Hippocampal formation (tissue), 2 donors: ENCODE measurements at regions not wholly inside any gene's neighbourhood (a gene's known extent, or its start where the extent isn't known, plus 50 kb on each side); places are given as distances from the start of the nearest gene placed in this dataset.
"Not testable (repeated sequence)": the region's sequence is repeated elsewhere in the genome, so short reads cannot be mapped to it uniquely, and the experiment has no call there.

Source experiments
- DNase-seq, 2 donors: peaks; one replicate each; lab custom pipeline; 2025; lab: John Stamatoyannopoulos, UW

DNA sequence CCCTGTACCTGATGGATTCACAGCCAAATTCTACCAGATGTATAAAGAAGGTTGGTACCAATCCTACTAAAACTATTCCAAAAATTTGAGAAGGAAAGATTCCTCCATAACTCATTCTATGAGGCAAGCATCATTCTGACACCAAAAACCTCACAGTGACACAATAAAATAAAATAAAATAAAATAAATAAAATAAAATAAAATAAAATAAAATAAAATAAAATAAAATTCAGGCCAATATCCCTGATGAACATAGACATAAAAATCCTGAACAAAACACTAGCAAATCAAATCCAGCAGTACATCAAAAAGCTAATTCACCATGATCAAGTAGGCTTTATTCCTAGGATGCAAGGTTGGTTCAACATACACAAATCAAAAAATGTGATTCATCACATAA lies 108.1 kb downstream of the PROX1 start:
- not testable (repeated sequence) for DNase-seq

DNA sequence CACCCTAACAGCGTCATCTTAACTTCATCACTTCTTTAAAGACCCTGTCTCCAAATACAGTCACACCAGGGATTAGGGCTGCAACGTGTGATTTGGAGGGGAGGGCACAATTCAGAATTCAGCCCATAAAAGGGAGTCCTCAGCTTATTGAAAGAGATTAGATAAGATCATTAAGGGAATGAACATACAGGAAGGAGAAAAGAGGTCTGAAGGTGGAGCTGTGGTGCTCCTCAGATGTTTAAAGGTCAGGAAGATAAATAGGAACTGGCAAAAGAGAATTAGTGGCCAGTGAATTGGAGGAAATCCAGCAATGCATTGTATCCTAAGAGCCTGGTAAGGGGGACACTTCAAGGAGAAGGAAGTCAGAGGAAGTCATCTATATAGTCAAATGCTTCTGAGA lies 113.5 kb downstream of the PROX1 start:
- DNase-seq, result no peak

DNA sequence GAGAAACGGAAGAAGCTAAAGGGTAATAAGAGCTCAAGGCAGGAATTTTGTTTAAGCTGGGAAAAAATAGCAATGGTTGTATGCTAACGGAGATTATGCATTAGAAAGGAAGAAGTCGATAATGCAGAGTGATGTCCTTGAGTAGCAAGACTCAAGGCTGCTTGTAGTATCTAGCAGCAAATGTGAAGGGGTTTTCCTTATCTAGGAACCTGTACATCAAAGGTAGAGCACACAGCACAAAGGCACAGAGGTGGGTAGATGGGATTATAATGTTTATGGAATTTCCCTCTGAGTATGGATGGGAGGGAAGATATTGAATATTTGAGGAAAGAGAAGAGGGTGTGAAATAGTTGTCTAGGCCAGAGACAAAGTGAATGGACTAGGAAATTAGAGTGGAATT lies 114.1 kb downstream of the PROX1 start:
- no peak for DNase-seq

DNA sequence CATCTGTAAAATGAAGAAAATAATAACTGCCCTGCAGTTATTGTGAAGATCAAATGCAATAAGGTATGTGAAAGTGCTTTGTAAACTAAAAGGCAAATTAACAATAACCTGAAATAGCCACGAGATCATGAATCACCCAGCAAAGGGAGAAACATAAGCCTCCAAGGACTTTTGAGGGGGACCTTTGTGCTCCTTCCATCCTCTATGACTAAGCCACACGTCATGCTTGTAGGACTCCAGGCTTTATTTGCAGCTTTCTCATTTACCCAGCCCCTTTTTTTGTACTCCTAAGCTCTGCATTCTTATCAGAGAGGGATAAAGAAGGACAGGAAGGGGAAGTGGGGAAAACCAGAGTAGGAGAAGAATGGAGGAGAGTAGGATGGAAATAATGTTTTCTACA lies 115.1 kb downstream of the PROX1 start:
- DNase-seq, result no peak

DNA sequence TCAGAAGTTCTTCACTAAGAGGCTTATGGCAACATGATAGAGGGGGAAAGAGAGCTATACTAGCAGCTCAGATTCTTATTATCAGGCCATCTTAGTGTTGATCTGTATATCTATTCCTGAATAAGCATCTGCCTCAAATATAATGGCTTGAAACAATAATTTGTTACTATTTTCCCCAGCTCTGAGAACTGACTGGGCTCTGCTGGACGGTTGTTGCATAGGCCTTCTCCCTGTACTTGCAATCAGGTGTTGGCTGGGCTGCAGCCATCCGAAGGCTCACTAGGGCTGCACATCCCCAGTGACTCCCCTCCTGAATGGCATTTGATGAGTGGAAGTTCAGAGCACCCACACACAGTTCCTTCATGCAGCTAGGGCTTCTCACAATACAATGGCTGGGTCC lies 116.0 kb downstream of the PROX1 start:
- DNase-seq, result no peak

DNA sequence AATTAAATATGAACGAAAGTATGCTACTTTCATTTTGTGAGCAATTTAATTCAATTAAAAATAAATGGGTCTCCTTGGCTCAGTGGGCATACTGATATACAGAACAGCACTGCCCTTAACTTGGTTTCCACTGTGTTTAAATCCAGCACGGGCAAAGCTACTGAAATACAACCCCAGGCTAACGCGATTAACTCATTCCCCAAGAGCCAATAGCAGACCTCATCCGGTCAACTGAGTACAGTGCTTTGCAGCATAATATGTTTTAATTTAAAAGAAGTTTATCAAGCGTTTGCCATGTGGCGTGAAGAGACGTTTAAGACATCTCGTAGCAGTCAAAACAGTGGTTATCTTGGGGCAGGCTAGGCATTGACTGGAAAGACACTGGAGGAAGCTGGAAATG lies 118.6 kb downstream of the PROX1 start:
- no peak for DNase-seq

DNA sequence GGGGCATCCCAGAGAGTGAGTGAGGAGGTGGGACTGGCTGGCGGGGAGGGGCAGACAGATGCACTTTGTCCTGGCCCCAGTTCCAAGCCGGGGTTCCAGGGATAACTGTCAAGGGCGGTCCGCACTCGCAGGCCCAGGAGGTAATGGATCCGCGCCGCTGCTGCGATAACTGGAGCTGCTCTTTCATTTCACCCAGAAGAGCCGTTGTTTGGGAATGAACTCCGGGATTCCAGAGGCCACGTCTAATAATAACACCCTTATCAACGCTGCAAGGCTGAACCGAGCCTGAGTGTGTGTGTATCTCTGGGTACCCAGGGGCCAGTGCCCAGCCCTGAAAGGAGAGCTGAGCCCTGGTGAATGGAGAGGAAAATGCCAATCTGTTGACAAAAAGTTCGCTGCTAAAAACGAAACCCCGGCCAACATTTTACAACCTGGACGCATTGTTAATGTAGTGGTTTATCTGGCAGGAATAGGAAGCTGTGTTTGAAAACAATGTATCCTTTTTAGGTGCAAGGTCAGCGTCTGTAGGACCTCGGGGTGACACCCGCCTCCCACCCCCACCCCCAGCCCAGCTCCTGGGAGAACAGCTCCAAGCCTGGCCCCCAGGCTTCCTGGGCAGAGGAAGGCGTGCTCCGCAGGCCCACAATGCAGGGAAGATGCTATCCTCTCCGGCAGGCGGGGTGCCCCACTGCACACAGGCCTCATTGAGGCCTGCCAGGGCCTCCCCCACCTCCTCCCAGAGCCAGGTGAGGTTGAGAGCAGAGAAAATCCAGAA lies 119.7 kb downstream of the PROX1 start:
- DNase-seq, result no peak

DNA sequence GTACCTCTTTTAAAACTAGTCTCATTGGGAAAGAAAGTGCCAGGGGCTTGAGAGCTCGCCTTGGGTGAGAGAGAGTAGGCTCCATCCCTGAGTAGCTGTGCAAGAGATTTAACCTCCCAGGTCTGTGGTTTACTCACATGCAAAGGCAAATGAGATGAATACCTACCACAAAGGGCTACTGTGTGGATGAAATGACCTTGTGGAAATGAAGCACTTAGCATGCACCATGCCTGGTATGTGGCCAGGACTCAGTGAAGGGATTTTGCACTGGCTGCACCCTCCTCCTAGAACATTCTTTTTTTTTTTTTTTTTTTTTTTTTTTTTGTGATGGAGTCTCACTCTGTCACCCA lies 120.3 kb downstream of the PROX1 start:
- no peak for DNase-seq

DNA sequence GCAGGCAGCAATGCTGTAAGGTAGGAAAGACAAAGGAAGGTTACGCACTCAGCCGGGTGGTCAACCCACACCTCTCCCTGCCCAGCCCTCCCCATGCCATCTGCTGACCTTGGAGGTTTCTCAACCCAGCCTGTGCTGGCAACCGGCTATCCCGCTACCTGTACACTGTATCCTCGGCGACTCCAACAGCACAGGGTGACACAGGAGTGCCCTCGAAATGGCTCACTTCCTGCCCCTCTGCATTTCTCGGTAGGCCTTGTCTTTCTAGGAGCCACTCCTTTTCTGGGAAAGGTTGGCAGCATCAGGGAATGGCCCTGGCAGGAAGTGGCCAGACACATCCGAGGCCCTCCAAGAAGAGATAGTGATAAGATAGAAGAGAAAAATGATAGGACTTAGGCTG lies 124.0 kb downstream of the PROX1 start:
- DNase-seq, result no peak

DNA sequence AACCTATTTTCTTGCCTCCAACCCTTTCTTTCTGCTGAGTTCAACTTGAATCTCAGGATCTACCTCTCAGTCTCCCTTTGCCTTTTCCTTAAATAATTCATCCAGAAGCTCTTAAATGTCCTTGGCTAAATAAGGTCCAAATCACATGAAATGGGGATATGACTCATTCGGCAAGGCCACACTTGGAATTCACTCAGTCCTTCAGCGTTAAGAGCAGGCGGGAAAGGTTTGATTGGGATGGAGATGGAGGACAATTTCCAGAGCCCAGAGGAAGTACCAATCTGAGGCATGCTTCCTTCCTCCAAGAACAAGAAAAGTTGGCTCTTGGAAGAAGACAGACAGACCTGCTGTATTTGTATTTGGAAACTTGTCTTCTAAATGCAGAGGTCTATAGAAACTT lies 128.5 kb downstream of the PROX1 start:
- no peak for DNase-seq

DNA sequence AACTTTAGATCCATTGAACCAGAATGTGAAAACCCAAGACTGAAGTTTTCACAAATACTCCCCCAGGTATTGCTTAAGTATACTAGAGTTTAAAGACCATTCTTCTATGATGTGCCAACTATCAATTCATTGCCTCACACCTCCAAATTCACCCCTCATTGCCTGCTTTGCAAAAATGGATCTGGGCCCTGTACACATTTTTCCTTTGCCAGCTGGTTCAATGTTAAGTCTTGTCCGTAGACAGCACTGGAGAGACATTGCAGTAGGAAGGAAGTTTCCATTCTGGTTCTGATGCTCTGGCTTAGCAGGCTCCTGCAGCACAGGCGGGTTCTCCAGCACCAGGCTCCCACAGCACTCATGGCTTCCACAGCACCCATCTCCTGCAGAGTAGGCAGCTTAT lies 130.0 kb downstream of the PROX1 start:
- no peak for DNase-seq

DNA sequence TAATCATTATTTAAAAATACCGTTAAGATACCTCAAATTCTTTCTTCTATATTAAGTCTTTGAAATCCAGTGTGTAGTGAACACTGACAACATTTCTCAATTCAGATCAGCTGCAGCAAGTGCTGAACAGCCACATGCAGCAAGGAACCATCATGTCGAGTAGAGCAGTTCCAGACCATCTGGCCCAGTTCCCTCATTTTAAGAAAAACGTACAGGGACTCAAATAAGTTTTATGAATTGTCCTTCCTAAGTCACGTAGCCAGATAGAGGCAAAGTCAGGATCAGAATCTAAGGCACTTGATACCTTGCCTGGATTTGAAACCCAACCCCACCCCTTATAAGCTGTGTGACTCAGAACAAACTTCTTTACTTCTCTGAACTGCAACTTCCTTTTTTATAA lies 132.4 kb downstream of the PROX1 start:
- no peak for DNase-seq

DNA sequence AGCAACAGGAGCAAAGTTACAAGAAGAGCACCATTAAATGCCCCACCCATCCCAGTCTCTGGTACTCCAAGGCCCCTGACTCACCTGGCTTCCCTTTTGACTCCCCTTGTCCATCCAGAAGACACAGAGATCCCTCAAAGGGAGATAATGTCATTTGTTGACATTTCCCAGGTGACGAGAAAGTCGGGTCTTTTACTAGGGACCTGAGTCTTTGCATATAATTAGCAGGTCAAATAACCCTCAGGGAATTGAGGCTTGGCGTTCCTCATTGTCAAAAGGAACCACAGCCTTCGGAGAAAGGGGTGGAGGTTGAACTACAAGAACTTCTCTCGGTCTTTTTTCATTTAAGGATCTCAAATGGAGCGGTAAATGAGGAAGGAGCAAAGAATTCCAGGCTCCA lies 133.2 kb downstream of the PROX1 start:
- DNase-seq, result no peak

DNA sequence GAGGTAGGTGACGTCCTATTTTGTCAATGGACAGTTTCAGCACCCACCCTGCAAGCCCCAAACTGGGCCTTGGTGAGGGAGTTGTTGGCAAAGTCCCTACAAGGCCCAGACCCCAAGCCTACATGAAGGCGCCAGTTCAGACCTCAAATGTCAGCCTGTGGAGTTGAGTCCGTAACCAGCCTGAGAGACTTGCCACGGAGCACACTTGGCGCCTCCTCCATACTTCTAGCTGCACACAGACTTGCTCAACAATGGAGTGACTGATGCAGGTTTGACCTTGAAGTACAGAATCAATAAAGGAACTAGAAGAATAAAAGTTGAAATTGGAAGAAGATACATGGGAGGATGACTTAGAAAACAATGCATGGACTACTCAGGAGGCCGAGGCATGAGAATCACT lies 134.3 kb downstream of the PROX1 start:
- DNase-seq, result no peak

DNA sequence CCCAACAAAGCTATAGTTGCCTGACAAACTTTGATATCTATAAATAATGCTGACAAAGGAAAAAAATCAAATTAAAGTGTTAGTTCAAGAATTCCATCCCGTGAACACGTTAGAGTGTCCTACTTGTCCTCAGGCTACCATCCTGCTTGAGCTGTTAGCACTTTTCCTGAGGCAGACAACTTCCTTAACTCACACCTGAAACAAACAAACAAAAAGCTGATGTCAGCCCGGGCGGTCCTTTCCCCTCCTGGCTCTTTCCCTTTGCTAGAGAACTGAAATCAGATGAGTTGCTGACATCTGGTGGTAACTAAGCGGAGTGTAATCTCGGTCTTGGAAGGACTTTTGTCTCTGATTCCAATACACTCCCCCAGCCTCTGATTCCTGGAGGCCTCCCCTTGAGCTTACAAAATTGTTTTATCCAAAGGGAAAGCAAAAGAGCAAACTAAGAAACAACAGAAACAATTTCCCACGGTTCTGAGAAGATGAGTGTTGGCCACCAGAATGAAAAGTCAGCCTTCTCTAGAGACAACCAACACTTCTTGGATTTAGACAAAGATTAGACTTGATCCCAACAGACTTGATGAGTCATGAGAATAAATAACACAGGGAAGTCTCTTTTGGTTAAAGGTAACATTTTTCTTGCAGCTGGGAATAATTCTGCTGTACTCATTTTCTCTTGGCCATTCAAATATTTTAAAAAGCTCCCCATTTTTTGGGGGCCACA lies 135.4 kb downstream of the PROX1 start:
- DNase-seq, result peak; percentile 15 to 75

DNA sequence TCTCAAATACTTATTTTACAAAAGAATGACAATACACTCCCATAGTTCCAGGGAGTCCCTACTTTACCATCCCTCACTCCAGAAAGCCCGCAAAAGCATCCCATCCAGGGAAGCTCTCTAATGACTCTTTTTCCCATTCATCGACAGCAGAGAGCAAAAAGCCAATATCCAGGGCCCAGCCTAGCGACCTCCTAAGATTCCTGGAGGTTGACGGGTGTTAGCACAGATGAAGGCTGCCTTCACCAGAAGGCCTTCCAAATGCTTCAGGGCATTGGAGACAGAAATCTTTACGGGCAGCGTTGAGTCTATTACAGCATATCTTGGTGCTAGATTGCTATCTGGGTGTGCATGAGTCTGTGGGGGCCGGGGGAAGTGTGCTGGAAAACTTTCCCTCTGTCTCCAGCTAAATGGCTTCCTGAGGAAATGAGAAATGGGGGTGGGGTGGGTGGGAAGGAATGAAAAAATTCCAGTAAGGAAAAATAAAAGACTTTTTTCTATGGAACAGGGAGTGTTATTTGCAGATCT lies 136.6 kb downstream of the PROX1 start:
- DNase-seq, result no peak

DNA sequence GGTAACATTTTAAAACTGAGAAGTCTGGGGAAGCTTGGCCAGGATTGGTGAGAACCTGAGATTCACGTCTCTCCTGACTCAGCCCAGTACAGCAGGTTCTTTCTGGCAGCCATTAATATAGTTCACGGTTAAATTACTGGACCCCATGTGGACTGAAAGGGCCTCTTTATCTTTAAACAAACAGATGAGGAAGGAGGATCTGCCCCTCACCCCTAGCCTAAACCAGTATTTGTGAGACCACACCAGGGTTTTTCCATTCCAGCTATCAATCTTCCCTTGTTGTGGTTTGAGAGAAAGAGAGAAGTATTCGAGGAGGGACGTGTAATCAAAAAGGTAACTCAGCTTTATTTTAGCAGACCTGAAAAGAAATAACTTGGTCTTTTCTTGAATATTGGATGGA lies 137.1 kb downstream of the PROX1 start:
- DNase-seq, result no peak

DNA sequence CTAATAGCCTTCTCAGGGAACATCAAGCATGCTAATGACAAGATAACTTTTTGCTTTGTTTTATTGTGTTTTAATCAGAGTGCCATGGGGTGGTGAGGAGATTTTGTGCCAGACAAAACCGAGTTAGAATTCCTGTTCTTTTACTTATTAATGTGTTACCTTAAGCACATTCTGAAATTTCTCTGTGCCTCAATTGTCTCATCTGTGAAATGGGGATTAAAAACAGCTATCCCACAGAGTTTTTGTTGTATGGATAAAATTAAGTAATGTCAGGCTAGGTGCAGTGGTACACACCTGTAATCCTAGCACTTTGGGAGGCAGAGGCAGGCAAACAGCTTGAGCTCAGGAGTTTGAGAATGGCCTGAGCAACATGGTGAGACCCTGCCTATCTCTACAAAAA lies 138.0 kb downstream of the PROX1 start:
- DNase-seq, result no peak

DNA sequence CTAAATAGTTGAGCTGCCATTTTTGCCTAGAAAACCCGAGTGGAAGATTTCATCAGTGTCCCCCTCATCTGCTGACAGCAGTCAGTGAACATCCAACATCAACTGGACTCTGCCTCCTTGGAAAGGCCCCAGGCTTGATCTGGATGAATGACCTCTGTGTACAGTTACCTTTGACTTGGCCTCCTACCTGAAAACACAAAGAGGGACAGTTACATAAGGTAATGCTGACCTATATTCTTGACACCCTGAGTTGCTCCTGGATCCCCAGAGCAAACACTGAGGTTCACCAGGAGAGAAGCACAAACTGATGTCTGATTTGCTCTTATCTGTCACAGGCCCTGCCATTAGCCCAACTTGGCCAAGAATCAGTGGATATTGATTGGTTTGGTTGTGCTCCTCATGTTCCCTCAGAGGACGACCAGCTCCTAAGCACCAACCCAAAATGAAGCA lies 138.9 kb downstream of the PROX1 start:
- DNase-seq, result no peak

DNA sequence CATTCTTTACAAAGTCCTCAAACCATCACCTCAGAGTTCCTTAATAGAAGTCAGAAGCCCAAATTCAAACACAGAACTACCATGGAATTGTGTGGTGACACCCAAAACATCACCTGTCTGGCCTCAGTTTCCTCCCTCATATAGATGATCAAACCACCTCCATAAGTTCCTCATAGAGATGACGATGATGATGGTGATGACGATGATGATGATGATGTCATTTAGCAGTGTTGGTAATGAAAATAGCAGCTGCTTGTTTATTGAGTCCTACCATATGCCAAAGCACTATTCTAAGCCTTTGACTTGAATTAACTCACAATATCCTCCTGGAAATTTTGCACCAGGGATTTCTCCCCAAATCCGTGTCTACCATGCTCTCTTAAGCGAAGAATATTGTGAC lies 139.9 kb downstream of the PROX1 start:
- no peak for DNase-seq

DNA sequence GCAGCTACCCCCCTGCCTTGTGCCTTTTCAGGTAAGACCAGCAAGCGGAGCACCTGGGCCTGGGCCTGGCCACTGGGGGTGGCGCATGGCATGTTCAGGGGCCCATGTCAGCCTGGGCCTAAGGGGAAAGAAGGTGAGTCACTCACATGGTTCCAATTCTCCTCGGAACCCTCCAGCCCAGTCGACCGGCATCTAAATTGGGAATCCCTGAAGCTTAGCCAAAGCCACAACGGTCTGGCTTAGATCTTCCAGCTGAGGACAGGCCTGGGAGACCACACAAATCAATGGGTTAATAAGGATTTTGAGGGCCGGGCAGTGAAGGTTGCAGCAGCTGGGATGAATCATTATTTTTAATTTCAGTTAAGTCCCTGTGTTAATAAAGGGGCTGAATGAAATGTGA lies 145.1 kb upstream of the SMYD2 start:
- no peak for DNase-seq

DNA sequence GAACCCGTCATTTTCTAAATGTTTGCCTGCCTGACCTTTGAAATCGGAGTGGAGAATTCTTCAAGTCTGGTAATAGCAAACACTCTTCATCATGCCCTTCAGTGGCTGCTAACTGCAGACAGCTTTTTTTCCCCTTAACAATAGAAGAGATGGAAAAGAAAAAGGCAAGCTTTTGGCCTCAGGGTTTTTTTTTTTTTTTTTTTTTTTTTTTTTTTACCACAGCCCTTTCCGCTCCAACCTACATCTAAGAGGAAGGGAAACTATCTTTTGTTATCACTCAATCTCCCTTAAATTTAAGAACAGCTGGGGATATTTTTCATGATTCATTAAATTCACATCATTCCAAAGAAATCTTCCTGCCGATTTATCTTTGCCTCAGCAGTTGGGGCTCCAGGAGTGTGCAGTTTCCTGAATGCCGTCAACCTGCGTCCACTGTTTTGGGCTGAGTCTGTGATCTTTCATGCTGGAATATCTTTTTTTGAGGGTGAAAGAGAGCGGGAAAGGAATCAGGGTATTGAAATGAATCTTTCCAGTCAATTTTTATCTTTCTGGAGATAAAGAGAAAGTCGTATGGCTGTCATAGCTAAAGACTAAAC lies 144.5 kb upstream of the SMYD2 start:
- DNase-seq, result no peak

DNA sequence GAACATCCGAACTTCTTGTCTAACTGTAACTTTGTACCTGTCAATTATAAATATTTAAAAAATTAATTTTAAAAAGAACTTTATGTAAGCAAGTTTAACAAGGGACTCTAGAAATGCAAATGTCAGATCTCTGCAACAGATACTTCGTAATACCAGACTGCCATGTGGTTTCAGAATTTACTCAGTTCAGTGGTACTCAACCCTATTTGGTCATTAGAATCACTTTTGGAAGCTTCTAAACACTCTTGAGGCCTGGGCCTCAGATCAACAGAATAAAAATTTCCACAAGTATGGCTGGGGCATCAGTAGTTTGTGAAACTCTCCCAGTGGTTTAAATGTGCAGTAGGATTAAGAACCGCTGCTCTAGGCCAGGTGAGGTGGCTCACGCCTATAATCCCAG lies 139.5 kb upstream of the SMYD2 start:
- DNase-seq, result no peak
